Vagina (tissue), 2 donors: ENCODE measurements at regions not wholly inside any gene's neighbourhood (a gene's known extent, or its start where the extent isn't known, plus 50 kb on each side); places are given as distances from the start of the nearest gene placed in this dataset.

ENCODE experiments used
- DNase-seq, 2 donors: peaks; one replicate each; pipeline ENCODE4 v3.0.0-alpha.2; 2017; ENCODE audit errors: extremely low spot score in 2 of 2
- H3K27ac ChIP-seq: fragments of 200-600 bp; sonication (generic); one replicate; pipeline ENCODE4 v1.5.1; 2019
- H3K27me3 ChIP-seq: fragments of 200-600 bp; sonication (generic); one replicate; pipeline ENCODE4 v1.5.1; 2019
- H3K36me3 ChIP-seq, 2 donors: fragments of 200-600 bp; sonication (generic); one replicate each; pipeline ENCODE4 v1.5.1; 2017 to 2019
- H3K4me1 ChIP-seq: fragments of 200-600 bp; sonication (generic); one replicate; pipeline ENCODE4 v1.5.1; 2019
- H3K4me3 ChIP-seq, 2 donors: fragments of 200-600 bp; sonication (generic); 1 replicate in 1 of 2; 2 replicates in 1 of 2; pipeline ENCODE4 v1.5.1; 2016 to 2019
- H3K9me3 ChIP-seq: fragments of 200-600 bp; sonication (generic); one replicate; pipeline ENCODE4 v1.5.1; 2019
- CTCF ChIP-seq, 3 experiments: fragments of 450-650 bp in 2 of 3; fragments of 200-600 bp in 1 of 3; sonication (generic) in 1 of 3; IDR thresholded peaks; one replicate each; pipeline ENCODE4 v1.5.1; 2017 to 2019; ENCODE audit warnings: antibody characterized with exemption in 3 of 3, mild to moderate bottlenecking in 2 of 3, moderate library complexity in 2 of 3
- POLR2A ChIP-seq, 2 donors: fragments of 450-650 bp; IDR thresholded peaks; one replicate each; pipeline ENCODE4 v1.6.1; 2017; ENCODE audit warnings: antibody characterized with exemption in 2 of 2, mild to moderate bottlenecking in 2 of 2, moderate library complexity in 2 of 2
- POLR2AphosphoS5 ChIP-seq, 2 donors: sonication (generic); formaldehyde crosslinking; IDR thresholded peaks; one replicate each; pipeline ENCODE4 v1.9.0; 2017; ENCODE audit warnings: antibody characterized with exemption in 2 of 2, mild to moderate bottlenecking in 2 of 2, low read depth in 1 of 2; ENCODE audit not compliant: insufficient read depth in 1 of 2
- intact Hi-C: fragments of 100-400 bp; cut with DNase I; formaldehyde crosslinking; loops from one replicate; pipeline ENCODE4 v1.15.1; 2023

DNA sequence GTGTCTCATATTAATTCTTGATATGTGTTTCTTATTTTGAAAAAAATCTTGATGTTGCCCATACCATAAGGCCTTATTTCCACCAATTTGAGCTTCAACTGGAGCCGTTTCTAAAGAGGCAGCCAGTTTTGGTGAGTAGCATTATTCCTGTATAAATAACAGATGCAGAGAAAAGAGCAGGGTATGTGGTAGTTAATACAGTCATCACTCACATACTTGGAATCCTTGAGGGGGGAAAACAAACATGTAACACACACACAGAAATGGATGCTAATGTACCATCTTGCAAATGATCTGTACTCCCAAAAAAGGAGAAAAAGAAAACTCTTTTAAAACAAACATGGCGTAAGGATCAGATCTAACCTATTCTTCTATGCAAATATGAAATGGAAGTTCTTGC lies 389.7 kb downstream of the GPM6A start:
- Histone ChIP-seq H3K27ac (no peak overlapping the region), H3K36me3 (no peaks in the 10 kb centered on the region), H3K4me3 (no peak overlapping the region), H3K27me3 (no peaks in the 10 kb centered on the region), H3K9me3 (no peaks in the 10 kb centered on the region), H3K4me1 (no peaks in the 10 kb centered on the region)
- TF ChIP-seq POLR2A (IDR thresholded peaks at IDR 0.05) (no peak), POLR2AphosphoS5 (IDR thresholded peaks at IDR 0.05; ENCODE audit: insufficient read depth in 1 of 2, low read depth in 1 of 2) (no peak), CTCF (IDR thresholded peaks at IDR 0.05) (no peak)
- intact Hi-C loops, result no loop called here
- no peak for DNase-seq

DNA sequence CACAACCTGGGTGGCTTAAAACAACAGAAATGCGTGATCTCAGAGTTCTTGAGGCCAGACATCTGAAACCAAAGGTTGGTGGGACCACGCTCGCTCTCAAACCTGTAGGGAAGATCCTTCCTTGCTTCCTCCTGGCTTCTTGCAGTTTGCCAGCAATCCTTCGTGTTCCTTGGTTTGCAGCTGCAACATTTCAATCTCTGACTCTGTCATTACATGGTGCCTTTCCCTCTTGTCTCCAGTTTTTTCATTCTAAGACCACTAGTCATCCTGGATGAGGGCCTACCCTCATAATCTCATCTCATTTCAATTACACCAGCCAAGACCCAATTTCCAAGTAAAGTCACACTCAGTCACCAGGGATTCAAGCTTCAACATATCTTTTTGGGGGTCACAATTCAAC lies 388.0 kb downstream of the GPM6A start:
- Histone ChIP-seq H3K36me3 (no peaks in the 10 kb centered on the region), H3K4me3 (no peak overlapping the region), H3K4me1 (no peaks in the 10 kb centered on the region), H3K27me3 (no peaks in the 10 kb centered on the region), H3K27ac (no peak overlapping the region), H3K9me3 (no peaks in the 10 kb centered on the region)
- TF ChIP-seq CTCF (IDR thresholded peaks at IDR 0.05) (no peak), POLR2A (IDR thresholded peaks at IDR 0.05) (no peak), POLR2AphosphoS5 (IDR thresholded peaks at IDR 0.05; ENCODE audit: insufficient read depth in 1 of 2, low read depth in 1 of 2) (no peak)
- intact Hi-C loops, result no loop called here
- no peak for DNase-seq

GRCh38 chr4:175427751-175428150 lies 384.3 kb downstream of the GPM6A start:
- Histone ChIP-seq H3K4me1 (no peaks in the 10 kb centered on the region), H3K4me3 (peak overlapping the region in 1 of 2 donors; percentile 9)
- DNase-seq, result no peak

GRCh38 chr4:175431694-175432093 lies 380.4 kb downstream of the GPM6A start:
- DNase-seq, result no peak
- no peaks in the 10 kb centered on the region for H3K36me3 ChIP-seq
- H3K4me3 ChIP-seq, result no peak overlapping the region
- no peaks in the 10 kb centered on the region for H3K4me1 ChIP-seq
- no peaks in the 10 kb centered on the region for H3K9me3 ChIP-seq
- no peak overlapping the region for H3K27ac ChIP-seq
- no peak for TF ChIP-seq POLR2A (IDR thresholded peaks at IDR 0.05)
- intact Hi-C loops, result no loop called here
- no peaks in the 10 kb centered on the region for H3K27me3 ChIP-seq

More at GRCh38 chr4:175427751-175428150, 384.3 kb downstream of the GPM6A start:
- TF ChIP-seq CTCF (IDR thresholded peaks at IDR 0.05), result no peak
- TF ChIP-seq POLR2A (IDR thresholded peaks at IDR 0.05), result no peak
- no peak for TF ChIP-seq POLR2AphosphoS5 (IDR thresholded peaks at IDR 0.05; ENCODE audit: insufficient read depth in 1 of 2, low read depth in 1 of 2)
- no peak overlapping the region for H3K27ac ChIP-seq
- H3K9me3 ChIP-seq, result no peaks in the 10 kb centered on the region
- no peaks in the 10 kb centered on the region for H3K36me3 ChIP-seq
- no peaks in the 10 kb centered on the region for H3K27me3 ChIP-seq
- intact Hi-C loops, result no loop called here

DNA sequence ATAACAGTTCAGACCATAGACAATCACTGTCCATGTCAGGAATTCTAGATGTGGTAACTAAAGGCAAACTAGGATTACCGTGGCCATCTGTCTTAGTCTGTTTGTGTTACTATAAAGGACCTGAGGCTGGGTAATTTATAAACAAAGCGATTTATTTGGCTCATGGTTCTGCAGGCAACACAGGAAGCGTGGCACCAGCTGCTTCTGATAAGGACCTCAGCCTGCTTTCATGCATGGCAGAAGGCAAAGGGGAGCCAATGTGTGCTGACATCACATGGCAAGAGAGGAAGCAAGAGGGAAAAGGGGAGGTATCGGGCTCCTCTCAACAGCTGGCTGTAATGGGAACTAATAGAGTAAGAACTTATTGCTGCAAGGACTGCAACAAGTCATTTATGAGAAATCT lies 376.7 kb downstream of the GPM6A start:
- Histone ChIP-seq H3K4me1 (no peaks in the 10 kb centered on the region), H3K36me3 (no peaks in the 10 kb centered on the region), H3K27me3 (no peaks in the 10 kb centered on the region), H3K4me3 (no peak overlapping the region), H3K9me3 (no peaks in the 10 kb centered on the region), H3K27ac (no peak overlapping the region)
- TF ChIP-seq POLR2A (IDR thresholded peaks at IDR 0.05) (no peak), CTCF (IDR thresholded peaks at IDR 0.05) (no peak)
- intact Hi-C loops, result no loop called here
- no peak for DNase-seq

DNA sequence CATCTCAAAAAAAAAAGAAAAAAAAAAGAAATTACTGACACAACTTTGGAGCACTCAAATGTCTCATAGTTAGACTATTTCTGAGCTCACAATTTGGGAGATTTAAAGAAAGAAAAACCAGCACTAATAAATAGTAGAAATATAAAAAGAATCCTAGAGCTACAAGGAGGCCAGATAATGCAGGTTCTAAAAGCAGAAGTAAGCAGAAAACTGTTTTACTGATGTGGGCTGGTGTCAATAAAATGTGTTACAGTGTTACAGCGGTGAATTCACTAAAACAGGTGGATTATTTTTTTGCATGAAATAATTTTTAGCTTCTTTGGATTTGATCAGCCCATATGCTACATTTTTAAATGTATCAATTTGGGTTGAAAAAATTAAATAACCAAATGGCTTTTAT lies 375.9 kb downstream of the GPM6A start:
- no peaks in the 10 kb centered on the region for H3K9me3 ChIP-seq
- no peak for DNase-seq
- no peaks in the 10 kb centered on the region for H3K27me3 ChIP-seq
- no peak for TF ChIP-seq CTCF (IDR thresholded peaks at IDR 0.05)
- TF ChIP-seq POLR2A (IDR thresholded peaks at IDR 0.05), result no peak
- no peak for TF ChIP-seq POLR2AphosphoS5 (IDR thresholded peaks at IDR 0.05; ENCODE audit: insufficient read depth in 1 of 2, low read depth in 1 of 2)
- intact Hi-C loops, result no loop called here
- H3K4me1 ChIP-seq, result no peaks in the 10 kb centered on the region
- no peak overlapping the region for H3K4me3 ChIP-seq
- H3K36me3 ChIP-seq, result no peaks in the 10 kb centered on the region
- no peak overlapping the region for H3K27ac ChIP-seq
